GM19043 (cell line): ENCODE measurements at regions not wholly inside any gene's neighbourhood (a gene's known extent, or its start where the extent isn't known, plus 50 kb on each side); places are given as distances from the start of the nearest gene placed in this dataset.
"Not testable (repeated sequence)": the region's sequence is repeated elsewhere in the genome, so short reads cannot be mapped to it uniquely, and the experiment has no call there.

Source experiments
- ATAC-seq: cut with Tn5 transposase; IDR thresholded peaks from one replicate; pipeline ENCODE4 v1.9.1; 2021; ENCODE audit warnings: low read depth; ENCODE audit not compliant: unreplicated experiment

- no peak for ATAC-seq
These were observed 163.6 kb upstream of the DYRK2 start for GRCh38 chr12:67484791-67485480.

GRCh38 chr12:67486671-67487070 lies 161.9 kb upstream of the DYRK2 start:
- ATAC-seq: no peak

GRCh38 chr12:67488349-67488748 lies 160.2 kb upstream of the DYRK2 start:
- ATAC-seq: not testable (repeated sequence)

- no peak for ATAC-seq
These were observed 159.5 kb upstream of the DYRK2 start for GRCh38 chr12:67489007-67489406.

GRCh38 chr12:67496581-67496980 lies 152.0 kb upstream of the DYRK2 start:
- no peak for ATAC-seq

GRCh38 chr12:67498991-67499390 lies 149.6 kb upstream of the DYRK2 start:
- no peak for ATAC-seq

GRCh38 chr12:67501362-67501761 lies 147.2 kb upstream of the DYRK2 start:
- no peak for ATAC-seq

GRCh38 chr12:67504026-67504425 lies 144.5 kb upstream of the DYRK2 start:
- no peak for ATAC-seq

- no peak for ATAC-seq
These were observed 141.8 kb upstream of the DYRK2 start for GRCh38 chr12:67506739-67507138.

GRCh38 chr12:67508830-67509229 lies 139.7 kb upstream of the DYRK2 start:
- ATAC-seq: no peak

- ATAC-seq: no peak
These were observed 138.7 kb upstream of the DYRK2 start for GRCh38 chr12:67509666-67510386.

GRCh38 chr12:67512061-67512460 lies 136.5 kb upstream of the DYRK2 start:
- no peak for ATAC-seq

GRCh38 chr12:67514502-67514901 lies 134.0 kb upstream of the DYRK2 start:
- no peak for ATAC-seq

GRCh38 chr12:67515679-67516340 lies 132.7 kb upstream of the DYRK2 start:
- peak; percentile 84 for ATAC-seq

GRCh38 chr12:67517181-67517887 lies 131.2 kb upstream of the DYRK2 start:
- ATAC-seq: no peak

GRCh38 chr12:67519484-67520433 lies 128.8 kb upstream of the DYRK2 start:
- no peak for ATAC-seq

GRCh38 chr12:67520606-67521005 lies 127.9 kb upstream of the DYRK2 start:
- no peak for ATAC-seq

GRCh38 chr12:67522222-67522621 lies 126.3 kb upstream of the DYRK2 start:
- ATAC-seq: no peak

- no peak for ATAC-seq
These were observed 125.0 kb upstream of the DYRK2 start for GRCh38 chr12:67523538-67523937.
